Activated B cell treated with CpG ODN at 0.5 μM for 24 hours (primary cell): ENCODE measurements at regions not wholly inside any gene's neighbourhood (a gene's known extent, or its start where the extent isn't known, plus 50 kb on each side); places are given as distances from the start of the nearest gene placed in this dataset.

Experiments
- ATAC-seq: fragments of 200-7000 bp; cut with Tn5 transposase; one replicate; pipeline ENCODE4 v1.10.0; 2021; ENCODE audit warnings: low read depth, mild to moderate bottlenecking, moderate library complexity
- CTCF ChIA-PET: fragments of 350-600 bp; sonication (Branson Sonifier 250); formaldehyde crosslinking; loops from one replicate; lab custom pipeline; 2021; ENCODE audit warnings: antibody characterized with exemption; lab: Charles Lee
- POLR2A ChIA-PET: fragments of 350-600 bp; sonication (Branson Sonifier 250); formaldehyde crosslinking; loops from one replicate; lab custom pipeline; 2021; ENCODE audit warnings: antibody characterized with exemption; lab: Charles Lee
- DNase-seq: peaks from one replicate; pipeline ENCODE4 v3.0.0; 2022
- H3K27ac Mint-ChIP-seq: one replicate; pipeline ENCODE4 v1.8.0; 2020; ENCODE audit warnings: mixed read lengths
- H3K27me3 Mint-ChIP-seq: one replicate; pipeline ENCODE4 v1.8.0; 2021; ENCODE audit warnings: mixed read lengths
- H3K36me3 Mint-ChIP-seq: one replicate; pipeline ENCODE4 v1.8.0; 2021; ENCODE audit warnings: low read depth, mixed read lengths
- H3K4me1 Mint-ChIP-seq: one replicate; pipeline ENCODE4 v1.8.0; 2021; ENCODE audit warnings: mixed read lengths
- H3K4me3 Mint-ChIP-seq: one replicate; pipeline ENCODE4 v1.8.0; 2020; ENCODE audit warnings: mild to moderate bottlenecking, mixed read lengths
- H3K9me3 Mint-ChIP-seq: one replicate; pipeline ENCODE4 v1.8.0; 2020; ENCODE audit warnings: mixed read lengths
- intact Hi-C: fragments of 100-400 bp; cut with micrococcal nuclease; formaldehyde crosslinking; loops from one replicate; pipeline ENCODE4 v1.15.1; 2024
- TF ChIP-seq, protein P1 (sequence below): fragments of 200-600 bp; IDR thresholded peaks from one replicate; pipeline ENCODE4 v1.8.0; 2022; ENCODE audit warnings: antibody characterized with exemption, mild to moderate bottlenecking

DNA sequence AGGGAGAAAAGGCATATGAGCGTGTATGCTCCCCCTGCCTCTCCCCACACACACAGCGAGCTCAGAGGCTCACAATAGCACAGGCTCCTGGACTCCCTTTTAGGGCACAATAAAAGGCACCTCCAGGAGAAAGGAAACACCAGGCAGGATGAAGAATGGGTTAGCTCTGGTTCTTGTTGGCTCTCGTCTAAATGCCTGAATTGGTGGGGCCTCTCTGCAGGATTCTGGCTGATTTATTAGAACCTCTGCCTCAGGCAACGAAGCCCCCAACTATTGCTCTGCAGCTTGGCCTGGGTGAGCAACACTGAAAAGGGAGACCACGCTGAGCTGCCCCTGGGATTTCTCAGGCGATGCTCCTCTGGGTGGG lies 590.9 kb upstream of the PLXNA2 start:
- H3K9me3 Mint-ChIP-seq, result no peaks in the 10 kb centered on the region
- POLR2A ChIA-PET, result no interaction called here
- intact Hi-C loops, result no loop called here

DNA sequence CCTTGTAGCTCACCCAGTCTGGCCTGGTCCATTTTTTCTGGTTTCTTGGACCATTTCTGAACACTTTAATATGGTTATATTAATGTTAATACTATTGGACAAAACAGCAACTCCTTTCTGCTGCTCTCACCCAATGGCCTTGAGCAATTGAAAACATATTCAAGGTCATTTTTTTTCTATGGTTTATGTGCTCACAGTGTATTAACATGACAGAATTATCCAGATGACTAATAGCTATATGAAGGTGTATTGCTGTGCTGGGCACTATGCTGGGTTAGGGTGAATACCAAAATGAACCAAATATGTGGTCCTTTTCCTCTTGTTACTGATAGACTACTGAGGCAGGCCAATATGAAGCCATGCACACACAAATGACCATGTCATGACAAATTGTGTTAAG lies 591.6 kb upstream of the PLXNA2 start:
- H3K4me1 Mint-ChIP-seq, result no peaks in the 10 kb centered on the region
- TF ChIP-seq, protein P1, sequence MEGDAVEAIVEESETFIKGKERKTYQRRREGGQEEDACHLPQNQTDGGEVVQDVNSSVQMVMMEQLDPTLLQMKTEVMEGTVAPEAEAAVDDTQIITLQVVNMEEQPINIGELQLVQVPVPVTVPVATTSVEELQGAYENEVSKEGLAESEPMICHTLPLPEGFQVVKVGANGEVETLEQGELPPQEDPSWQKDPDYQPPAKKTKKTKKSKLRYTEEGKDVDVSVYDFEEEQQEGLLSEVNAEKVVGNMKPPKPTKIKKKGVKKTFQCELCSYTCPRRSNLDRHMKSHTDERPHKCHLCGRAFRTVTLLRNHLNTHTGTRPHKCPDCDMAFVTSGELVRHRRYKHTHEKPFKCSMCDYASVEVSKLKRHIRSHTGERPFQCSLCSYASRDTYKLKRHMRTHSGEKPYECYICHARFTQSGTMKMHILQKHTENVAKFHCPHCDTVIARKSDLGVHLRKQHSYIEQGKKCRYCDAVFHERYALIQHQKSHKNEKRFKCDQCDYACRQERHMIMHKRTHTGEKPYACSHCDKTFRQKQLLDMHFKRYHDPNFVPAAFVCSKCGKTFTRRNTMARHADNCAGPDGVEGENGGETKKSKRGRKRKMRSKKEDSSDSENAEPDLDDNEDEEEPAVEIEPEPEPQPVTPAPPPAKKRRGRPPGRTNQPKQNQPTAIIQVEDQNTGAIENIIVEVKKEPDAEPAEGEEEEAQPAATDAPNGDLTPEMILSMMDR, result no peak
- no peak for ATAC-seq
- DNase-seq, result no peak
- H3K9me3 Mint-ChIP-seq, result no peaks in the 10 kb centered on the region
- POLR2A ChIA-PET, result no interaction called here
- H3K27ac Mint-ChIP-seq, result no peak overlapping the region
- intact Hi-C loops, result no loop called here
- no peaks in the 10 kb centered on the region for H3K27me3 Mint-ChIP-seq
- H3K36me3 Mint-ChIP-seq, result no peaks in the 10 kb centered on the region
- no peak overlapping the region for H3K4me3 Mint-ChIP-seq
- CTCF ChIA-PET, result no interaction called here

More for the DNA sequence above, 590.9 kb upstream of the PLXNA2 start:
- no peaks in the 10 kb centered on the region for H3K36me3 Mint-ChIP-seq
- H3K4me3 Mint-ChIP-seq, result no peak overlapping the region
- TF ChIP-seq, protein P1, result no peak
- CTCF ChIA-PET, result no interaction called here
- ATAC-seq (no peak), DNase-seq (no peak)
- no peaks in the 10 kb centered on the region for H3K4me1 Mint-ChIP-seq
- no peak overlapping the region for H3K27ac Mint-ChIP-seq
- H3K27me3 Mint-ChIP-seq, result no peaks in the 10 kb centered on the region

DNA sequence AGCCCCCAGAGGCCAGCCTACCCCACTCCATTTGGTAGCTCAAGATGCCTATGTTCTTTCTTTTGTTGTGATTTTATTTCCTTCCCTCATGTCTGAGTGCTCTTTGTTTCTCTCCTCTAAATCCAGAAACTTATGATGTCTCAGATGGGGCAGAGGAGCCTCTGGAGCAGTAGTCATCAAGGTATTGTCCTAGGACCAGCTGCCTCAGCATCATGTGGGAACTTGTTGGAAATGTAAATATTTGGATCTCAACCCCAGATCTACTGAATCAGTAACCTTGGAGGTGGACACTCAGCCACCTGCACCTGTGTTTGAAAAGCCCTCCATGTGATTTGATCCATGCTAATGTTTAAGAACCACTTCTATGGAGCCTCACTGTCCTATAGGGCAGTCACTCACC lies 593.1 kb upstream of the PLXNA2 start:
- no peaks in the 10 kb centered on the region for H3K9me3 Mint-ChIP-seq
- ATAC-seq (no peak), DNase-seq (no peak)
- no peak overlapping the region for H3K4me3 Mint-ChIP-seq
- POLR2A ChIA-PET, result no interaction called here
- CTCF ChIA-PET, result no interaction called here
- no peaks in the 10 kb centered on the region for H3K4me1 Mint-ChIP-seq
- intact Hi-C loops, result no loop called here
- no peaks in the 10 kb centered on the region for H3K27me3 Mint-ChIP-seq
- TF ChIP-seq, protein P1, result no peak
- H3K36me3 Mint-ChIP-seq, result no peaks in the 10 kb centered on the region
- no peak overlapping the region for H3K27ac Mint-ChIP-seq

DNA sequence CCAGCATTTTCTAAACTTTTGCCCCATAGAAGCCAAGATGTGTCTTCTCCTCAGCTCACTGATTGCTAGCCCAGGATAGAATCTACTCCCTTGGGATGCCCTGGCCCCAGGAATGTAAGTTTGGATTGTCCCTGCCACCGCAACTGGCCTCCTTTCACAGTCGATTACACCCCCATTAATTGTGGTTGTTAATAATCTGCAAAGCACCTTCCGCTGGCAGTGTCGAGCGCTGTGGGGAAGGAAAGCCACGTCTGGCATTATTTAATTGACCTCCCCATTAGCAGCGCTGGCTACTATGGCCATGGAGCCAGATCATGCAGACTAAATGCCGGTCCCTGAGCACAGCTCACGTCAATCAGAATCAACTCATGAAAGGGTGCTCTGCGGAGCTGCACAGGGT lies 597.3 kb upstream of the PLXNA2 start:
- Mint-ChIP-seq H3K9me3 (no peaks in the 10 kb centered on the region), H3K4me1 (no peaks in the 10 kb centered on the region), H3K36me3 (no peaks in the 10 kb centered on the region), H3K4me3 (no peak overlapping the region), H3K27ac (no peak overlapping the region), H3K27me3 (no peaks in the 10 kb centered on the region)
- ChIA-PET CTCF (no interaction called here), POLR2A (no interaction called here)
- DNase-seq (no peak), ATAC-seq (no peak)
- intact Hi-C loops, result no loop called here
- TF ChIP-seq, protein P1, result no peak

DNA sequence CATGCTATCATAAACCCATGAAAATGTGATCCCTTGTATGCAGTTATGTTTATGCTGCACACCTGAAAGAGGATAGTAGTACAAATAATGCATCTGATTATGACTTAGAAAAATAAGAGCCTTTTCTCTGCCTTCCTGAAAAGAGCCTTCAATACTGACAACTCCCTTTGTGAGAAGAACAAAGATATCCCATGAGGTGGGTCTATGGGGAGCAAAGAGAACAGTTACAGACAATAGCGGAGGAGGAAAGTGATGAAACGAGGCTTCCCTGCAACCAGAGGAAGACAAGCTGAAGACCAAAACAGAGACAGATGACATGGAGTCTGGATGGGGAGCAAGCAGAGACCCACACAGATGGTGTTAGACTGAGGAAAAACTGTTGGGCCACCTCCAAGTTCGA lies 598.3 kb upstream of the PLXNA2 start:
- H3K27ac Mint-ChIP-seq, result no peak overlapping the region
- ATAC-seq (no peak), DNase-seq (no peak)
- ChIA-PET POLR2A (interaction anchor here (0.5 kb wide), 1 partner anchor 162 kb away, joined by 4 read pairs; no protein-coding TSS in a partner anchor), CTCF (no interaction called here)
- H3K36me3 Mint-ChIP-seq, result no peaks in the 10 kb centered on the region
- H3K4me3 Mint-ChIP-seq, result no peak overlapping the region
- no peaks in the 10 kb centered on the region for H3K4me1 Mint-ChIP-seq
- no peaks in the 10 kb centered on the region for H3K27me3 Mint-ChIP-seq
- intact Hi-C loops, result no loop called here
- TF ChIP-seq, protein P1, result no peak
- no peaks in the 10 kb centered on the region for H3K9me3 Mint-ChIP-seq
